COLO668 (cell line): ENCODE measurements at regions not wholly inside any gene's neighbourhood (a gene's known extent, or its start where the extent isn't known, plus 50 kb on each side); places are given as distances from the start of the nearest gene placed in this dataset.
"Not testable (repeated sequence)": the region's sequence is repeated elsewhere in the genome, so short reads cannot be mapped to it uniquely, and the experiment has no call there.

Source experiments
- DNase-seq: peaks from one replicate; lab custom pipeline; 2025; ENCODE audit not compliant: unreplicated experiment; lab: John Stamatoyannopoulos, UW

DNA sequence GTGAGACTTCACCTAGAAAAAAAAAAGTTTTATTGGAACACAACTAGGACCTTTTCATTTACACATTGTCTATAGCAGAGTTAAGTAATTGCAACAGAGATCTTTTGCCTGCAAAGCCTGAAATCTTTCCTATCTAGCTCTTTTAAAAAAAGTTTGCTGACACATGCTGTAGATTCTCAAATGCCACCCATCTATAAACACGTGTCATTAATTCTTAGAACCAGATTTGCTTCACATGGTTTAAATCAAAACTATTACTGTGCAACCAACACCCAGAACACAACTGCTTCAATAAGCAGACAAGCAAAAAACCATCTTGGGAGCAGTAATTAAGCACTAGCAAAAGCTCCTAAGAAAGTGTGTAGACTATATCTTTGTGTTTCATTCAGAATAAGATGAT lies 55.0 kb downstream of the OXSM start:
- no peak for DNase-seq

DNA sequence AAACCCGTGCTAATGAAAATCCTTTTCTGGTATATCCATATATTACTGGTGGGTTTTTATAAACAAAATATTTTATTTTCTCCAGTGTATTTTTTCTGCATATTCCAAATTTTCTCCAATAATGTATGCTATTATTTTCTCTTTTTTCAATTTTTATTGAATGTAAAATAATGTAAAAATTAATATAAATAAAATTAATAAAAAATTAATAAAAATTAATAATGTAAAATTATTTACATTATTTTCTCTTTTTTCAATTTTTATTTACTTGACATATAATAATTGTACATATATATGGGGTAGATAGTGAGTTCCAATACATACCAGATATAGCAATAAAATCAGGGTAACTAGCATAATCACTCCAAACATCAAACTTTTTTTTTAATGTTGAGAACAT lies 56.4 kb downstream of the OXSM start:
- no peak for DNase-seq

DNA sequence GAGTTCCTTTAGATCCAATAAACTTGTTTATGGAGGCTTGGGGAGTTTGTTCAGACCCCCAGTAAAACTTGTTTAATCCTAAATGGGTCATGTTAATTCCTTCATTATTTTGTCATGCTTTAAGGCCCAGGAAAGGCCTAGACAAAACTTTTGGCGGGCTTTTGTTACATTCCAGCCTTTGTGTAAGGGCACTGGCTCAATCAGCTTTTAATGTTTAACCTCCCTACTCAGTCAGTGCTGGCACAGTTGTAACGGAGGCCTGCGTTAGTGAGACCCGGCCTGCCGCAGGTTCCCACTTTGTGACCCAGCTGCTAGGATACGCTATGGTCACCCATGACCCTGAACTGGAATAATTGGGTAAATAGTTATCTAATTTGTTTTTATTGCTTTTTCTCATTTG lies 59.2 kb downstream of the OXSM start:
- no peak for DNase-seq

DNA sequence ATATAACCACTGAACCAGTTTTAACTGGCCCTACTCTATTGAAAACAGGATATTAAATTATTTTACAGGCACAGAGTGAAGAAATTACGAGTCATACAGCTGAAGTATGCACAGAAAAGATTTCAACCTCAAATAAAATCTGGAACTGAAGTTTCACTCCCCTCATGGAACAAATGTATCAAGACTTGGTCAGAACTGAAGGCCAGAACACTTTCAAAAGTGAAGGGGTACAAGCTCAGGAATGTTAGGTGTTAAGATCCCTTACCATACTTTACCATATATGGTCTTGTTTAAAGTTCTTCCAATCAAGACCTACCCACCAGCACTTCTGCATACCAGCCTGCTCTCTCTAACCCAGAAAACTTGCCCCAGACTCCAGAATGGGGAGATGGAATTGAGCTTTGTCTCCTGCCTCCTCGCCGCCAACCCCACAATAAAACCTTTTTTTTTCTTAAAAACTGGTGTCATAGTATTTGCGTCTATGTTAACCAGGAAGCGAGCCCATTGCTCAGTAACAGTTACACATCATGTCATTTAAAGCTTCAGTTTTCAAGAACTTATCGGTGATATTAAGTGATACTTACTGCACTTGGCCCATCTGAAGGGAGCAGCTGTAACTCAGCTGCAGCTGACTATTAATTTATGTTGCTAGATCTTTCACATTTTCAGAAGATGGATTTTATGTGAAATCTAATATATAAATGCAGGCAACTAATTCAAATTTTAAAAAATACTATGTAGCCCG lies 59.9 kb downstream of the OXSM start:
- DNase-seq: no peak

DNA sequence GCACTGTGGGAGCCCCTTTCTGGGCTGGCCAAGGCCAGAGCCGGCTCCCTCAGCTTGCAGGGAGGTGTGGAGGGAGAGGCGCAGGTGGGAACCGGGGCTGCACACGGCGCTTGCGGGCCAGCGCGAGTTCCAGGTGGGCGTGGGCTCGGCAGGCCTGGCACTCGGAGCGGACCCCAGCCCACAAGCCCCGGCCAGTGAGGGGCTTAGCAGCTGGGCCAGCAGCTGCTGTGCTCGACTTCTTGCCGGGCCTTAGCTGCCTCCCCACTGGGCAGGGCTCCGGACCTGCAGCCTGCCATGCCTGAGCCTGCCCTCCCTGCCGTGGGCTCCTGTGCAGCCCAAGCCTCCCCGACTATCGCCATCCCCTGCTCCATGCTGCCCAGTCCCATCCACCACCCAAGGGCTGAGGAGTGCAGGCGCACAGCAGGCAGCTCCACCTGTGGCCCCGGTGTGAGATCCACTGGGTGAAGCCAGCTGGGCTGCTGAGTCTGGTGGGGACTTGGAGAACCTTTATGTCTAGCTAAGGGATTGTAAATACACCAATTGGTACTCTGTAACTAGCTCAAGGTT lies 61.9 kb downstream of the OXSM start:
- not testable (repeated sequence) for DNase-seq

DNA sequence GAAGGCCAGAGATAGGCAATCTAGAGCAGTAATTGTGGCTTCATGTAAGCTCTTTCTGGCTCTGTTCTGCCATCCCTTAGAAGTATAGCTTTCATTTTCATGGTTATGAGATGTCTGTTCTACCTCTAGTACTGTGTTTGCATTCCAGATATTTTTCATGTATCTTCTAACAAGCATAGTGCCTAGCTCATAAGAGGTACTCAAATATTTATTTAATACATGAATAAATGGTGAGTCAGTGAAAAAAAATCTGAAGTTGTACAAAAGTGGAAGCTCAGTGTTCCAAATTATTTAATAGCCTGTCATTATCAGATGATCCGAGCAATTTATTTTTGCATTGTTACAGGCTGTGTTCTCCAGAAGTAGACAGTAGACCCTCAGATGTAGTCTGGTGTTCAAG lies 64.3 kb downstream of the OXSM start:
- no peak for DNase-seq

DNA sequence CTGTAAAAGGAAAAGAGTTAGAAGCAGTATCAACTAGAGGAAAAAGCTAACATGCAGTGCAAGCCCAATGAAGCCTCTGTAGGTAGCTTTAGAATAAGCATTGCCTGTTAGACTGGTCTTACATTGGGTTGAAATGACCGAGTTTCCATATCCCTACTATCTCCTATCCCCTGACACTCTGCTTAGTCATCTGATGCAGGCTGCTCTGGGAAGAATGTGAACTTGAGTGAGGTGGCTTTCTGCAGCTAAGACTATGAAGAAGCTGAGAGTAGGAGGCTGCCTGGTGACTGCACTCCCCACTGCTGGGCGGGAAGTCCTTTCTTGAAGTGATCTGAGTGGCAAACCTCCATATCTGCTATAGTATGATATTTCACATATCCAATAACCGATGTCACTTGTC lies 64.7 kb downstream of the OXSM start:
- no peak for DNase-seq

DNA sequence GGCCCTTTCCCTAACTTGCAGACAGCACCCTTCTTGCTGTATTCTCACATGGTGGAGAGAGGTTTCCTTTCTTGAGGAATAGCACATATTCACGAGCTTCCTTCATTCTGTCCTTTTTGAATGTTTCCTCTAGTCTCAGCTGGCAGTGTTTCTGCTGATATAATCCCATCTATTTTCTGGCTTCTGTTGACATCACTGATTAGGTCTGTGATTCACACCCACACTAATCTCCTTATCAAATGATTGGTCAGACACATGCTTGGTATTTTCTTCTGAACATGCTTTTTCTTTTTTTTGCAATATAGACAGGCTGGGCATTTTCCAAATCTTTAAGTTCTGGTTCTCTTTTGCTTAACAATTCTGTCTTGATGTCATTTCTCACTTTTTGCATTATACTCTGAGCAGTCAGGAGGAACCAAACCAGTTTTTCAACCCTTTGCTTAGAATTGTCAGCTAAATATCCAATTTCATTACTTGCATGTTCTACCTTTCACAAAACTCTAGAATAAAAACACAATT lies 65.4 kb downstream of the OXSM start:
- DNase-seq: no peak

DNA sequence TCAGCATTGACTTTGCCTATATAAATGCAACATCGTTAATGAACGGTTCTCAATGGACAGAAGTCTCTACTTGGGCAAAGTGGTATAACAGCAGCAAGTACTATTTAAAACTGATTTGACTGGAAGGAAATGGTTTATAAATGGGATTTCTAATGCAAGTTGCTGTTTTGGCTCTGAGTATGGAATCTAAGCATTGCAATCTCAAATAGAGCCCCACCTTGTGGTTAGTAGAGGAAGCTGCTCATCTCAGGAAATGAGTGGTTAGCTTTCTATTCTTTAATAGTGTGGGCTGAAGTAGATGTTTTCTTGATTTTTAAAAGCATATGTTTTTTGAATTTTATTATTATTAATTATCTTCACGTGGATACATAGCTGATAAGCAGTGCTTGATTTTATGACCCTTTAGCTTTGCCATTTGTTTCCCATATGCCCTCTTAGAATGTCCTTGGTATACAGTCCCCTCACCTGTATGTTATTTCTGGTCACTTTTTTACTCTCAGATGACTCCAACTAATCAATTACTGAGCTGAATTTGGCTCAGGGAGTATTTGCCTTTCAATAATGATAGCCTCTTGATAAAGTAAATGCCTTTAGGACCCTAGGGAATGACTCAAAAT lies 67.1 kb downstream of the OXSM start:
- no peak for DNase-seq

DNA sequence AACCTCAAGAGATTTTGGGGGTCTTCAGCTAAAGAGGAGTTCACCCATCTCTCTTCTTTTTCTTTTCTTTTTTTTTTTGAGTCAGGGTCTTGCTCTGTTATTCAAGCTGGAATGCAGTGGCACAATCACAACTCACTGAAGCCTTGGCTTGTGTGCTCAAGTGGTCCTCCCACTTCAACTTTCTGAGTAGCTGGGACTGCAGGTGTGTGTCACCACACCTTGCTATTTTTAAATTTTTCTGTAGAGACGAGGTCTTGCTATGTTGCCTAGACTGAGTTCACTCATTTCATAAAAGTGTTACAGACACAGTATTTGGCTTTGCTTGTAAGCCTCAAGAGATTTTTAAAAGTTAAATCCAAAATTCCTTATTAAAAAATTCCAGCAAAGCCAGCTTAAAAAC lies 71.7 kb downstream of the OXSM start:
- DNase-seq: no peak

DNA sequence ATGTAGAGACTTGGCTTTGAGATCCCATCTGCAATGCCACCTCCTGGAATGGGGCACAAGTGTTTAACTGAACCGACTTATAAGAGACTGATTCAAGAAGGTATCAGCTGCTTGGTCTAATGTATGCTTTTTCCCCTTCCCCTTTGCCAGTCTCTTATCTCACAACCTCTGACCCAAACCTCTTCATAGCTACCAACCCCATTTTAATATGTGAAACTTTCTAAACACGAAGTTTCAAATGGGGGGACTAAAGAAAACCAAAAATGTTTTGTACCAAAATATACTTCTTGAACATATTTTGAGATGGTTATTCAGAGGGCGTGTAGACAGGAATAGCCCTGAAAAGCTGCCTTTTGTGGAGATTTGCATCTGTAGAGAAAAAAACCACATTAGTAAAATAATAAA lies 73.1 kb downstream of the OXSM start:
- DNase-seq: no peak

DNA sequence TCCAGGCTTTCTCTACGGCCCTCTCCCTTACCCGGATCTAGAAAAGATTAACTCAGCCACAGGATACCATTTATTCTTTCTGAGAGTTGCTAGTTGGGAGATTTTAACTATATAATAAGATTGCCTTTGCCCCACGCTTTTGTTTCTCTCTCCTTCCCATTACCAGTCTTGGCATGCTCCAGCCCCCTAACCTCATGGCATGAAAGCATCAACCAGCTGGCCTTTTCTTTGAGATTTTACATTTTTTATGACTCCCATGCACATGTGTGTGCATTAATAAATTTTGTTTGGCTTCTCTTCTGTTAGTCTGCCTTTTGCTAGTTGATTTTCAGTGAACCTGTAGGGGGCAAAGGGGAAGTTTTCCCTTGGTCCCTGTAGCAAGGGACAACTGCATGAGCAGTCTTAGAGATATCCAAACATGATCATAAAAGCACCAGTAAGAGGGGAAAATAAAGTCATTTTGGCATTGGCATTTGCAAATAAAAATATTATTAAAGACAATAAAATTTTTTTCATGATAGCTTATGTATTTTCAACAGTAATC lies 73.6 kb downstream of the OXSM start:
- no peak for DNase-seq

DNA sequence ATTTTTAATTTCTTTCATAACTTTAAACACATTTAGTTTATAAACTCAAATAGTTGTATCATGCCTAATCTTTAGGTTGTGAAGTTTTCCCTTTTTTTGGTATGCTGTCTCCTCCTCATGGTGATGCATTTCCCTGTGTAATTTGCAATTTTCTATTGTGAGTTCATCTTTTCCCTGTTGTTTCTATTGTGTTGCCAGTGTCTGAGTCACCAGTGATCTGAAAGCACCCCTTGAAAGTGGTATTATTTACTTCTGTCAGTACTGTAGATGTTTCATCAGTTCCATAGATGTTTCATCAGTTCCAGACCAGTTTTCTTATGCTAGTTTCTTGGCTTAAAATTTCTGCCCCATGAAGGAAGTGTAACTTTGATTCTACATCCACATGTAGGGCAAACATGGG lies 80.6 kb downstream of the OXSM start:
- DNase-seq: no peak

DNA sequence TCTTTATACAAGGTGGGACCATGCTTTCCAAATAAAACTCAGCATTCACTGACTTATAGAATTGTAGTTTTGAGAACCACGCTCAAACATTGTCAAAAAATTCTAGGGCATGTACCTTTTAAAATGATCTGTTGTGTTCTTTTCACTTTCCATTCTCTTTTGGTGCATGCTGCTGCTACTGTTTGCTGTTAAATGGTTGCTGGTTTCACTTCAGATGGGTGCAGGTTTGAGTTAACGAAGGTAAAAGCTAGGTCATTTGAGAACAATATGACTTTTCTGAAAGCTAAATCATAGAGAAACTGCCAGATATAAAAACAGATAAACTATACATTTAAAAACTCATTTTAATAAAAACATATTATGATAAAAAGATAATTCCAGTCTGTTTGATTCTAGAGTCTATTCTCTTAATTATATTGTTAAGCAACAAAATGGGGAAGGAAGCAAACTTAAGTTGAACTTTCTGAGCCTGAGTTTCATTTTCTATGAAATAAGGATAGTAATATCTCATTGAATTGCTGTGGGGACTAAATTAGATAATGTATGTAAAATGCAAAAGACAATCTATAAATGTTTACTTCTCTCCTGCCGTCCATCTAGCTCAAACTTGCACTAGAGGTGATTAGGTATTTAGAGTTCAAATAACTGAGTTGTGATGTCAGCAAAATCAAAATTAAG lies 82.4 kb downstream of the OXSM start:
- DNase-seq: no peak

DNA sequence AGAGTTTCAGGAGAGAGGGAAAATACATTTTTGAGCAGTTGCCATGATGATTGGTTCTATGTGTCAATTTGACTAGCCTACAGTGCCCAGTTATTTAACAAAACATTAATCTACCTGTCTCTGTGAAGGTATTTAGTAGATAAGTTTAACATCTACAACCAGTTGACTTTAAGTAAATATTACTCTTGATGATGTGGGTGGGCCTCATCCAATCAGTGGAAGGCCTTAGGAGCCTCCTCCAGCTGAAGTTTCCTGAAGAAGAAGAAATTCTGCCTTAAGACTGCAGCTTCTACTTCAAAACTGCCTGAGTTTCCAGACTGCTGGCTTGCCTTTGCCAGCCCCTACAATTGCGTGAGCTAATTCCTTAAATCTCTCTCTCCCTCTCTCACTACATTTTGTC lies 93.6 kb downstream of the OXSM start:
- DNase-seq: no peak

DNA sequence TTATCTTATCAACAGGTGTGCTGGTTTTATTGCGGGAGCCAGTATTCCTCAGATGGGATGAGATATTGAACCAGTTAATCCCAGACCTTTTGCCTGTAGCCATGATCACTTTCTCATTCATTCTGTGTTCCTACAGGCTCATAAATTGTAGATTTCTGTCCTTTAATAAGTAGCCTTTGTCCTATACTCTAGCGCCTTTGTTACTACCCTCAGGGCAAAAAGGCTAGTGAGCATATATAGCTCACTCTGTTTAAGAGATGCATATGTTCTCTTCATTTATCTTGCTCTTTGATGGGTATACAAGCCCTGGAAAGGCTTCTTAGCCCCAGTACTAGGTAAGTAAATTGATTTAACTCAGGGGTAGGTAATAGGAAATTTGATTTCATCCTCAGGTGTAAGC lies 95.1 kb downstream of the OXSM start:
- no peak for DNase-seq

DNA sequence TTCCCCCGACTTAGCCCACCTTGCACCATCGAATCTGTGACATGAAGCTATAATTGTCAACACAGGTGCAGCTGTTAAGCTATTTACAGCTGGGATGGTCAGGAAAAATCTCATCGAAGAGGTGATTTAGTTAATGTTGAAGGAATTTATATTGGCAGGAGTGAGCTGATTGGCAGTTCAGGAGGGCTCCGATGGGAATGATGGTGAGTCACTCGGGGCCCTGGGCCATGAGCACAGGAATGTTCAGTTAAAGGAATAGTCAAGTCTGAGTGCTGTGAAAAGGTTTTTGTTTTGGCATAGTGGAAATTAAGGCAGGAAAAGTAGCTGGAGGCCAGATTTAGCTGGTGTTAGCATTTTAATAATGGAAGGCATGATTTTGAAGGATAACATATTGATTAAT lies 95.7 kb downstream of the OXSM start:
- DNase-seq: no peak

DNA sequence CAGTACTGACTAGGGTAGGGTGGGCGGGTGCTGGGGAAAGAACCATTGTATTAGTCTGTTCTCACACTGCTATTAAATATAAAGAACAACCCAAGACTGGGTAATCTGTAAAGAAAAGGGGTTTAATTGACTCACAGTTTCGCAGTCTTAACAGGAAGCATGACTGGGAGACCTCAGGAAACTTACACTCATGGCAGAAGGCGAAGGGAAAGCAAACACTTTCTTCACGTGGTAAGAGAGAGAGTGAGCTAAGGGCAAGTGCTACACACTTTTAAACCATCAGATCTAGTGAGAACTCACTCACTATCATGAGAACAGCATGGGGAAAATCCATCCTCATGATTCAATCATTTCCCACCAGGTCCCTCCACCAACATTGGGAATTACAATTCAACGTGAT lies 98.0 kb downstream of the OXSM start:
- no peak for DNase-seq

DNA sequence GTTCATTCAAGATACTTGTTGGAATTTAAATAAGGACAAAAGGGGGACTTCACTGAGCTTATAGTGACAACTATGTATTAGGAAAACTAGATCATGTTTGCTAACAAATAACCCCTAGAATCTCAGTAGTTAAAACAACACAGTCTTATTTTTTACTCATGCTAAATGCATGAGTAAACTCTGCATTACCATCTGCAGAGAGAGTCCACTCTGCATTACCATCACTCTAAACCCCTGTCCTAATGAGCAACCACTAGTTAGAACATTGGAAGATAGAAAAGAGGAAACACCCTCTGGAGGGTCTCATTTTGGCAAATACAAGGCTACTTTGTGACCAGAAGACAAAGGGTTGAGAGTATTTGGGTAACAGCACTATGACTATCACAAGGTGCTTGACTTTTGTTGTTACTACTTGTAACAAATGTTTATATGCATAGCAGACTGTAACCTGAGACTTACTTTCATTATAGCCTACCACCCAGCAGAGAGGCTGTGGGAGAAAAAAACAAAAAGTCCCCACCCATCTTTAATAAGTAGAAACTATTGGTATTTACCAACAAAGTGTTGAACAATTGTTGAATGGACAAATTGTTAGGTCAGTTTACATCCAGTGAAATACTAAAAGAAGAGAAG lies 99.1 kb downstream of the OXSM start:
- DNase-seq: no peak

DNA sequence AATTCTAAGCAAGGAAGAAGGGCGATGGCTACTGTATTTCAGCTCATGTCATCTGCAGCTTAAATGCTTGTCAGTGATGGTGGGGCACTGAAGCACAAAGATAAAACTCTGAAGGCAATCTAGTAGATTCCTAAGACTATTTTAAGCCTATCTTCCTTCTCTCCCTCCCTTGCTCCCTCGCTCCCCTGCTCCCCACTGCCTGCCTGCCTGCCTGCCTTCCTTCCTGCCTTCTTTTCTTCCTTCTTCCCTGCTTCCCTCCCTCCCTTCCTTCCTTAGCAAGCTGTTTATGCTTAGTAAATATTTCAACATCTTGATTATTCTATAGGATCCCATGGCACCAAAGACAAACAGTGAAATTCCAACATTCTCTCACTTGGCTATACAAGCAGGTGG lies 99.6 kb downstream of the OXSM start:
- DNase-seq: no peak

DNA sequence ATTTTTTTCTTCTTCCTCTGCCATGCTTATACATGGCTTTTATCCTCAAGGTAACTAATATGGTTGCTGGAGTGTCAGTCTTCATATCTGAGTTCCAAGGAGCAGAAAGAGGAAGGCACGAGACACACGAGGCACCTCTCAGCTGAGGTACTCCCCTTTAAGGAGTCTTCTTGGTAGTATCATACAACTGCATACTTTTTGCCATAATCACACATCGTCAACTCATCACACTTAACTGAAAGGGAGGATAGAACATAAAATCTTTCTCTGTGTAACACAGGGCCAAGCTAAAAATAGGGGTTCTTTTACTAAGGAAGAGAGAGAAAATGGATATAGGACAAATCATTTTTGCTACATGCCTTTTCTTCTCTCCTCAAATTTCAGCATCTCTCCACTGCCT lies 104.2 kb downstream of the OXSM start:
- DNase-seq: no peak
